ENCODE measurements at regions not wholly inside any gene's neighbourhood (a gene's known extent, or its start where the extent isn't known, plus 50 kb on each side); places are given as distances from the start of the nearest gene placed in this dataset.

- Histone ChIP-seq H3K36me3 (ENCODE audit: insufficient read depth) (no peaks in the 10 kb centered on the region), H4K20me1 (replicated peaks; ENCODE audit: insufficient read depth) (no peaks in the 10 kb centered on the region), H3K27ac (ENCODE audit: low read depth) (no peak overlapping the region), H3K79me2 (replicated peaks; ENCODE audit: insufficient read depth) (no peaks in the 10 kb centered on the region), H3K4me1 (ENCODE audit: insufficient read depth) (peaks cover 7% of the 10 kb centered on the region; the same call in 1 of the 2 replicates), H2AFZ (no peak overlapping the region), H3F3A (replicated peaks; ENCODE audit: low read depth) (no peaks in the 10 kb centered on the region), H3K27me3 (ENCODE audit: insufficient read depth) (peaks cover 35% of the 10 kb centered on the region), H3K4me3 (no peak overlapping the region), H3K4me2 (no peak overlapping the region), H3K9me2 (ENCODE audit: insufficient read depth) (no peaks in the 10 kb centered on the region)
- Mint-ChIP-seq H3K27ac (no peak overlapping the region), H3K4me3 (no peak overlapping the region), H3K27me3 (ENCODE audit: insufficient read depth, low read depth, poor library complexity) (peaks cover 28% of the 10 kb centered on the region), H3K36me3 (ENCODE audit: low read depth) (no peaks in the 10 kb centered on the region), H3K9me3 (no peaks in the 10 kb centered on the region), H3K4me1 (peaks cover 7% of the 10 kb centered on the region; the same call in 2 of the 3 replicates)
- ATAC-seq (no peak), DNase-seq (ENCODE audit: low spot score) (no peak)
- no peak for TF ChIP-seq EZH2phosphoT487 (IDR thresholded peaks at IDR 0.05; ENCODE audit: unreplicated experiment)
- TF ChIP-seq ZNF114 (CRISPR knock-in tag; IDR thresholded peaks at IDR 0.05), result no peak
- no peak for TF ChIP-seq NANOG (IDR thresholded peaks at IDR 0.05; ENCODE audit: borderline replicate concordance)
- no peak for TF ChIP-seq STAT1 (IDR thresholded peaks at IDR 0.05; ENCODE audit: unreplicated experiment)
Observed at GRCh38 chr11:115663790-115664189, 159.6 kb upstream of the CADM1 start.

- Mint-ChIP-seq H3K27me3 (ENCODE audit: insufficient read depth, low read depth, poor library complexity) (peaks cover 38% of the 10 kb centered on the region), H3K4me1 (peaks cover 14% of the 10 kb centered on the region; the same call in 2 of the 3 replicates), H3K36me3 (ENCODE audit: low read depth) (no peaks in the 10 kb centered on the region), H3K27ac (no peak overlapping the region), H3K4me3 (peak overlapping the region; percentile 82), H3K9me3 (no peaks in the 10 kb centered on the region)
- no peaks in the 10 kb centered on the region; the same call in 1 of the 2 replicates for H4K20me1 ChIP-seq (replicated peaks; ENCODE audit: insufficient read depth)
- ATAC-seq, result peak; percentile 33
- DNase-seq (ENCODE audit: low spot score), result peak; percentile 48
- peaks cover 54% of the 10 kb centered on the region for H3K27me3 ChIP-seq (ENCODE audit: insufficient read depth)
- no peaks in the 10 kb centered on the region for H3K36me3 ChIP-seq (ENCODE audit: insufficient read depth)
- no peaks in the 10 kb centered on the region for H3K9me2 ChIP-seq (ENCODE audit: insufficient read depth)
- H3K4me1 ChIP-seq (ENCODE audit: insufficient read depth), result peaks cover 8% of the 10 kb centered on the region; the same call in 1 of the 2 replicates
- peak overlapping the region; percentile 99 for H2AFZ ChIP-seq
- no peak for TF ChIP-seq POLR2AphosphoS5 (IDR thresholded peaks at IDR 0.05; ENCODE audit: low read depth)
- TF ChIP-seq CREB1 (CRISPR knock-in tag; IDR thresholded peaks at IDR 0.05; ENCODE audit: low read depth), result no peak
- no peak for TF ChIP-seq ZNF331 (CRISPR knock-in tag; IDR thresholded peaks at IDR 0.05; ENCODE audit: low read depth)
- TF ChIP-seq EZH2phosphoT487 (IDR thresholded peaks at IDR 0.05; ENCODE audit: unreplicated experiment), result no peak
- TF ChIP-seq ZNF462 (CRISPR knock-in tag; IDR thresholded peaks at IDR 0.05), result no peak
- H3K27ac ChIP-seq (ENCODE audit: low read depth), result no peak overlapping the region
- H3F3A ChIP-seq (replicated peaks; ENCODE audit: low read depth), result no peaks in the 10 kb centered on the region
- H3K79me2 ChIP-seq (replicated peaks; ENCODE audit: insufficient read depth), result no peaks in the 10 kb centered on the region
- peak overlapping the region; percentile 94 for H3K4me2 ChIP-seq
- peak overlapping the region; percentile 83 for H3K4me3 ChIP-seq
Observed at GRCh38 chr11:115660030-115660805, 156.0 kb upstream of the CADM1 start.
